PC-3 (cell line): ENCODE measurements at regions not wholly inside any gene's neighbourhood (a gene's known extent, or its start where the extent isn't known, plus 50 kb on each side); places are given as distances from the start of the nearest gene placed in this dataset.

Experiments
- ATAC-seq: fragments of 200-7000 bp; cut with Tn5 transposase; 2 replicates; pipeline ENCODE4 v1.9.1; 2020; ENCODE audit warnings: mild to moderate bottlenecking, moderate library complexity
- BruUV-seq: library from RNA; stranded (reverse); fragments of 400-500 nt; replicated peaks from 2 replicates; lab custom pipeline; 2021; lab: Mats Ljungman, UMichigan
- CTCF ChIA-PET: fragments of 300-600 bp; sonication (Branson Sonifier 250); formaldehyde crosslinking; loops from one replicate; lab custom pipeline; 2022; ENCODE audit warnings: antibody characterized with exemption; lab: Charles Lee
- POLR2A ChIA-PET: fragments of 300-600 bp; sonication (Branson Sonifier 250); formaldehyde crosslinking; loops from one replicate; lab custom pipeline; 2022; ENCODE audit warnings: antibody characterized with exemption; ENCODE audit not compliant: unreplicated experiment; lab: Charles Lee
- DNase-seq: peaks from one replicate; pipeline ENCODE4 v3.0.0-alpha.2; 2015
- H2AFZ ChIP-seq: fragments of 300-600 bp; sonication (generic); 2 replicates; pipeline ENCODE4 v1.6.0; 2016; ENCODE audit warnings: antibody characterized with exemption, low read length
- H3F3A ChIP-seq: fragments of 300-600 bp; sonication (generic); one replicate; pipeline ENCODE4 v1.6.0; 2017; ENCODE audit warnings: antibody characterized with exemption, low read length, control low read depth, mild to moderate bottlenecking; ENCODE audit not compliant: unreplicated experiment
- H3K27ac ChIP-seq: fragments of 300-600 bp; sonication (generic); 2 replicates; pipeline ENCODE4 v1.5.1; 2016; ENCODE audit warnings: mild to moderate bottlenecking, low read length
- H3K27me3 ChIP-seq: fragments of 300-600 bp; sonication (generic); 2 replicates; pipeline ENCODE4 v1.6.1; 2016; ENCODE audit warnings: low read length, mixed read lengths
- H3K36me3 ChIP-seq: fragments of 300-600 bp; sonication (generic); 2 replicates; pipeline ENCODE4 v1.6.1; 2016; ENCODE audit warnings: low read depth, mixed run types, low read length, mixed read lengths
- H3K4me1 ChIP-seq: fragments of 300-600 bp; sonication (generic); 2 replicates; pipeline ENCODE4 v1.5.1; 2016; ENCODE audit warnings: low read length; ENCODE audit not compliant: insufficient read depth
- H3K4me2 ChIP-seq: fragments of 300-600 bp; sonication (generic); 2 replicates; pipeline ENCODE4 v1.6.0; 2016; ENCODE audit warnings: low read length
- H3K4me3 ChIP-seq: fragments of 300-600 bp; sonication (generic); 2 replicates; pipeline ENCODE4 v1.5.1; 2016; ENCODE audit warnings: mild to moderate bottlenecking, low read length, mixed read lengths
- H3K79me2 ChIP-seq: fragments of 300-600 bp; sonication (generic); 2 replicates; pipeline ENCODE4 v1.6.1; 2017; ENCODE audit warnings: low read length, mixed read lengths
- H3K9ac ChIP-seq: fragments of 300-600 bp; sonication (generic); 2 replicates; pipeline ENCODE4 v1.6.0; 2016; ENCODE audit warnings: mild to moderate bottlenecking, low read length
- H3K9me2 ChIP-seq: fragments of 300-600 bp; sonication (generic); replicated peaks from 2 replicates; pipeline ENCODE4 v1.6.1; 2016; ENCODE audit warnings: mixed run types, low read length, mixed read lengths
- H3K9me3 ChIP-seq: fragments of 300-600 bp; sonication (generic); 2 replicates; pipeline ENCODE4 v1.6.1; 2016; ENCODE audit warnings: low read length, mixed read lengths
- H4K20me1 ChIP-seq: fragments of 300-600 bp; sonication (generic); 2 replicates; pipeline ENCODE4 v1.6.1; 2016; ENCODE audit warnings: low read length, mixed read lengths
- CTCF ChIP-seq: fragments of 300-600 bp; sonication (generic); conservative IDR thresholded peaks from 2 replicates; pipeline ENCODE4 v1.5.1; 2017; ENCODE audit warnings: antibody characterized with exemption, low read depth, mild to moderate bottlenecking, low read length
- EZH2 ChIP-seq: fragments of 300-600 bp; sonication (generic); IDR thresholded peaks from one replicate; pipeline ENCODE4 v1.6.1; 2017; ENCODE audit warnings: antibody characterized with exemption, mild to moderate bottlenecking, low read length; ENCODE audit not compliant: unreplicated experiment
- EZH2phosphoT487 ChIP-seq: fragments of 300-600 bp; sonication (generic); IDR thresholded peaks from 2 replicates; pipeline ENCODE4 v1.6.1; 2018; ENCODE audit warnings: mild to moderate bottlenecking, antibody characterized with exemption, low read length, borderline replicate concordance
- intact Hi-C: fragments of 100-400 bp; cut with micrococcal nuclease; formaldehyde crosslinking; loops from 2 replicates; pipeline ENCODE4 v1.9.0; 2023

- Histone ChIP-seq H3K27ac (no peak overlapping the region), H4K20me1 (peaks cover 7% of the 10 kb centered on the region; the same call in 1 of the 2 replicates), H3K4me1 (no peaks in the 10 kb centered on the region), H3K36me3 (peaks cover 17% of the 10 kb centered on the region; the same call in 1 of the 2 replicates), H3K79me2 (peaks cover 7% of the 10 kb centered on the region; the same call in 1 of the 2 replicates), H3K4me3 (no peak overlapping the region), H3K4me2 (no peak overlapping the region), H3K9ac (no peak overlapping the region), H3K27me3 (no peaks in the 10 kb centered on the region), H3K9me3 (no peaks in the 10 kb centered on the region), H3F3A (no peaks in the 10 kb centered on the region), H3K9me2 (no peaks in the 10 kb centered on the region), H2AFZ (no peak overlapping the region)
- ATAC-seq (no peak), DNase-seq (no peak)
- ChIA-PET CTCF (no interaction called here), POLR2A (no interaction called here)
- BruUV-seq, result no TSS peak
- intact Hi-C loops, result no loop called here
- TF ChIP-seq EZH2 (no peak), CTCF (no peak), EZH2phosphoT487 (no peak)
Observed at GRCh38 chr2:74070991-74071390, 76.7 kb downstream of the BOLA3 start.

- H3K9me3 ChIP-seq, result no peaks in the 10 kb centered on the region
- DNase-seq (no peak), ATAC-seq (no peak)
- no peaks in the 10 kb centered on the region for H3F3A ChIP-seq
- peaks cover 7% of the 10 kb centered on the region; the same call in 1 of the 2 replicates for H3K79me2 ChIP-seq
- no peaks in the 10 kb centered on the region for H3K9me2 ChIP-seq
- no TSS peak for BruUV-seq
- no peaks in the 10 kb centered on the region for H3K4me1 ChIP-seq
- H3K27ac ChIP-seq, result no peak overlapping the region
- CTCF ChIA-PET, result no interaction called here
- no peak overlapping the region for H3K9ac ChIP-seq
- H3K27me3 ChIP-seq, result no peaks in the 10 kb centered on the region
- H2AFZ ChIP-seq, result no peak overlapping the region
- intact Hi-C loops, result no loop called here
- TF ChIP-seq CTCF, result no peak
- TF ChIP-seq EZH2phosphoT487, result no peak
- TF ChIP-seq EZH2, result no peak
- POLR2A ChIA-PET, result no interaction called here
- H3K4me2 ChIP-seq, result no peak overlapping the region
- H3K36me3 ChIP-seq, result peaks cover 17% of the 10 kb centered on the region; the same call in 1 of the 2 replicates
- no peak overlapping the region for H3K4me3 ChIP-seq
- H4K20me1 ChIP-seq, result peaks cover 7% of the 10 kb centered on the region; the same call in 1 of the 2 replicates
Observed at GRCh38 chr2:74071426-74071825, 76.3 kb downstream of the BOLA3 start.

- Histone ChIP-seq H3K27ac (no peak overlapping the region), H3K27me3 (no peaks in the 10 kb centered on the region), H3K9ac (no peak overlapping the region), H3K79me2 (peaks cover 3% of the 10 kb centered on the region; the same call in 1 of the 2 replicates), H3K4me1 (no peaks in the 10 kb centered on the region), H2AFZ (no peak overlapping the region), H3K9me2 (no peaks in the 10 kb centered on the region), H3F3A (no peaks in the 10 kb centered on the region), H3K4me3 (no peak overlapping the region), H3K4me2 (no peak overlapping the region), H4K20me1 (peaks cover 3% of the 10 kb centered on the region; the same call in 1 of the 2 replicates), H3K9me3 (no peaks in the 10 kb centered on the region), H3K36me3 (peaks cover 17% of the 10 kb centered on the region; the same call in 1 of the 2 replicates)
- ATAC-seq, result no peak
- intact Hi-C loops, result no loop called here
- ChIA-PET CTCF (no interaction called here), POLR2A (no interaction called here)
- BruUV-seq, result no TSS peak
- TF ChIP-seq EZH2phosphoT487, result no peak
- no peak for TF ChIP-seq EZH2
- no peak for TF ChIP-seq CTCF
- DNase-seq, result no peak
Observed at GRCh38 chr2:74072565-74072964, 75.1 kb downstream of the BOLA3 start.
